NB4 (cell line): ENCODE measurements at regions not wholly inside any gene's neighbourhood (a gene's known extent, or its start where the extent isn't known, plus 50 kb on each side); places are given as distances from the start of the nearest gene placed in this dataset.

ENCODE experiments used
- MAX ChIP-seq: IDR thresholded peaks from 2 replicates; pipeline ENCODE4 v1.6.1; 2011; ENCODE audit warnings: low read depth, low read length
- TF ChIP-seq, protein P1 (sequence below): IDR thresholded peaks from one replicate; pipeline ENCODE4 v1.5.1; 2012; ENCODE audit warnings: low read depth, low read length

DNA sequence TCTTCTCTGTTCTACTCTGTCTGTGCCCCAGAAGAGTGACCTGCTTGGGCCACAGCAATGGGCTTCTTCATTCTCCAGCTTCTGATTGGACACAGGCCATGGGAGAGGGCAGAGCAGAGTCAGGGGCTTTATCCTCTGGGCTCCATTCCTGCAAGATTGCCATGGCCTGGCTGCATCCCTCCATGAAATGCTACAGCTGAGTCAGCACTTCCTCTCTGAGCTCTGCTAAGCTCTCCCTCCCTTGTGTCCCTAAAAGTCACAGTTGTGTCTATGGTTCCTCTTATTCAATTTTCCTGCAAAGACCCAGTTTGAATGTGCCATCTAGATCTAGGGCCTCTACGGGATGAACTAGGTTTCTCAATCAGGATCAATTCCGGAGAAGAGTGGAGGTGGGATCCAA, 903.8 kb downstream of the TYW1 start:
- no peak for TF ChIP-seq MAX
- TF ChIP-seq, protein P1, sequence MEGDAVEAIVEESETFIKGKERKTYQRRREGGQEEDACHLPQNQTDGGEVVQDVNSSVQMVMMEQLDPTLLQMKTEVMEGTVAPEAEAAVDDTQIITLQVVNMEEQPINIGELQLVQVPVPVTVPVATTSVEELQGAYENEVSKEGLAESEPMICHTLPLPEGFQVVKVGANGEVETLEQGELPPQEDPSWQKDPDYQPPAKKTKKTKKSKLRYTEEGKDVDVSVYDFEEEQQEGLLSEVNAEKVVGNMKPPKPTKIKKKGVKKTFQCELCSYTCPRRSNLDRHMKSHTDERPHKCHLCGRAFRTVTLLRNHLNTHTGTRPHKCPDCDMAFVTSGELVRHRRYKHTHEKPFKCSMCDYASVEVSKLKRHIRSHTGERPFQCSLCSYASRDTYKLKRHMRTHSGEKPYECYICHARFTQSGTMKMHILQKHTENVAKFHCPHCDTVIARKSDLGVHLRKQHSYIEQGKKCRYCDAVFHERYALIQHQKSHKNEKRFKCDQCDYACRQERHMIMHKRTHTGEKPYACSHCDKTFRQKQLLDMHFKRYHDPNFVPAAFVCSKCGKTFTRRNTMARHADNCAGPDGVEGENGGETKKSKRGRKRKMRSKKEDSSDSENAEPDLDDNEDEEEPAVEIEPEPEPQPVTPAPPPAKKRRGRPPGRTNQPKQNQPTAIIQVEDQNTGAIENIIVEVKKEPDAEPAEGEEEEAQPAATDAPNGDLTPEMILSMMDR = no peak
